Skeletal muscle cell (primary cell): ENCODE measurements at regions not wholly inside any gene's neighbourhood (a gene's known extent, or its start where the extent isn't known, plus 50 kb on each side); places are given as distances from the start of the nearest gene placed in this dataset.

Source experiments
- DNase-seq: peaks from one replicate; pipeline ENCODE4 v3.0.0-alpha.2; 2010; ENCODE audit warnings: low read depth
- H3K4me3 ChIP-seq: 2 replicates; pipeline ENCODE4 v1.5.1; 2011; ENCODE audit warnings: low read depth, mild to moderate bottlenecking, control low read depth, low read length, moderate library complexity

GRCh38 chr1:168631671-168632400 lies 55.4 kb downstream of the XCL1 start:
- no peak for DNase-seq
- H3K4me3 ChIP-seq, result no peak overlapping the region

- DNase-seq, result no peak
- no peak overlapping the region for H3K4me3 ChIP-seq
Observed at GRCh38 chr1:168634951-168635532, 58.6 kb downstream of the XCL1 start.

GRCh38 chr1:168636200-168636599 lies 59.8 kb downstream of the XCL1 start:
- DNase-seq, result no peak
- no peak overlapping the region for H3K4me3 ChIP-seq

GRCh38 chr1:168636642-168637111 lies 60.3 kb downstream of the XCL1 start:
- H3K4me3 ChIP-seq, result no peak overlapping the region
- DNase-seq, result peak; percentile 67

- no peak overlapping the region for H3K4me3 ChIP-seq
- no peak for DNase-seq
Observed at GRCh38 chr1:168637350-168637991, 61.1 kb downstream of the XCL1 start.

GRCh38 chr1:168638884-168639283 lies 62.5 kb downstream of the XCL1 start:
- no peak overlapping the region for H3K4me3 ChIP-seq
- no peak for DNase-seq

- DNase-seq, result no peak
- no peak overlapping the region for H3K4me3 ChIP-seq
Observed at GRCh38 chr1:168640182-168640581, 63.8 kb downstream of the XCL1 start.

- DNase-seq, result no peak
- H3K4me3 ChIP-seq, result no peak overlapping the region
Observed at GRCh38 chr1:168640836-168641235, 64.4 kb downstream of the XCL1 start.

- DNase-seq, result no peak
- no peak overlapping the region for H3K4me3 ChIP-seq
Observed at GRCh38 chr1:168643152-168643551, 66.7 kb downstream of the XCL1 start.
